B cell (primary cell): ENCODE measurements at regions not wholly inside any gene's neighbourhood (a gene's known extent, or its start where the extent isn't known, plus 50 kb on each side); places are given as distances from the start of the nearest gene placed in this dataset.

ENCODE experiments used
- CTCF ChIP-seq: fragments of 200-600 bp; IDR thresholded peaks from one replicate; pipeline ENCODE4 v1.8.0; 2022; ENCODE audit warnings: antibody characterized with exemption, mild to moderate bottlenecking
- EZH2 ChIP-seq: IDR thresholded peaks from 2 replicates; pipeline ENCODE4 v1.6.1; 2012; ENCODE audit warnings: borderline replicate concordance, low read depth, mild to moderate bottlenecking, moderate library complexity, low read length; ENCODE audit not compliant: insufficient read depth, poor library complexity, severe bottlenecking

GRCh38 chr3:24566927-24567326 is 72.3 kb upstream of the THRB start:
- TF ChIP-seq CTCF = no peak
- TF ChIP-seq EZH2 = no peak
